Mesendoderm (in vitro differentiated cells): ENCODE measurements at regions not wholly inside any gene's neighbourhood (a gene's known extent, or its start where the extent isn't known, plus 50 kb on each side); places are given as distances from the start of the nearest gene placed in this dataset.

ENCODE experiments used
- DNase-seq: peaks from one replicate; pipeline ENCODE4 v3.0.0; 2013
- H2AK5ac ChIP-seq: 2 replicates; pipeline ENCODE4 v1.6.1; 2013; ENCODE audit warnings: low read length, inconsistent platforms
- H2BK120ac ChIP-seq: 2 replicates; pipeline ENCODE4 v1.6.1; 2013; ENCODE audit warnings: low read depth, mild to moderate bottlenecking, low read length, moderate library complexity, mixed read lengths
- H2BK15ac ChIP-seq: replicated peaks from 2 replicates; pipeline ENCODE4 v1.6.1; 2013; ENCODE audit warnings: low read depth, mild to moderate bottlenecking, moderate library complexity
- H2BK5ac ChIP-seq: 2 replicates; pipeline ENCODE4 v1.6.1; 2013; ENCODE audit warnings: low read length, inconsistent platforms
- H3K18ac ChIP-seq: 2 replicates; pipeline ENCODE4 v1.6.1; 2013; ENCODE audit warnings: mild to moderate bottlenecking, low read length, mixed read lengths
- H3K23ac ChIP-seq: one replicate; pipeline ENCODE4 v1.6.1; 2013; ENCODE audit warnings: low read length
- H3K27ac ChIP-seq: 2 replicates; pipeline ENCODE4 v1.5.1; 2013; ENCODE audit warnings: low read depth, mild to moderate bottlenecking, inconsistent platforms, low read length, moderate library complexity
- H3K27me3 ChIP-seq: 2 replicates; pipeline ENCODE4 v1.6.1; 2013; ENCODE audit warnings: low read length, control low read depth, mild to moderate bottlenecking, inconsistent platforms; ENCODE audit not compliant: insufficient read depth, poor library complexity
- H3K36me3 ChIP-seq: 2 replicates; pipeline ENCODE4 v1.6.1; 2013; ENCODE audit warnings: low read length, inconsistent platforms; ENCODE audit not compliant: control insufficient read depth, insufficient read depth
- H3K4ac ChIP-seq: one replicate; pipeline ENCODE4 v1.6.1; 2013; ENCODE audit warnings: low read depth, mild to moderate bottlenecking, low read length, moderate library complexity
- H3K4me1 ChIP-seq: 2 replicates; pipeline ENCODE4 v1.6.1; 2013; ENCODE audit warnings: low read depth, low read length, inconsistent platforms; ENCODE audit not compliant: control insufficient read depth
- H3K4me2 ChIP-seq: 2 replicates; pipeline ENCODE4 v1.6.1; 2013; ENCODE audit warnings: low read length
- H3K4me3 ChIP-seq: 2 replicates; pipeline ENCODE4 v1.5.1; 2013; ENCODE audit warnings: mild to moderate bottlenecking, low read length
- H3K56ac ChIP-seq: one replicate; pipeline ENCODE4 v1.6.1; 2013; ENCODE audit warnings: low read length
- H3K79me1 ChIP-seq: 2 replicates; pipeline ENCODE4 v1.6.1; 2013; ENCODE audit warnings: low read length, inconsistent platforms
- H3K79me2 ChIP-seq: 2 replicates; pipeline ENCODE4 v1.6.1; 2013; ENCODE audit warnings: mild to moderate bottlenecking, low read length; ENCODE audit not compliant: control insufficient read depth, insufficient read depth
- H3K9ac ChIP-seq: 2 replicates; pipeline ENCODE4 v1.6.1; 2013; ENCODE audit warnings: low read length, inconsistent platforms
- H4K5ac ChIP-seq: one replicate; pipeline ENCODE4 v1.6.1; 2013; ENCODE audit warnings: low read length
- H4K8ac ChIP-seq: one replicate; pipeline ENCODE4 v1.6.1; 2013; ENCODE audit warnings: low read depth, mild to moderate bottlenecking, control low read depth, low read length, moderate library complexity
- WGBS: extraction: QIAGEN DNeasy Blood & Tissue Kit; methylation state at CpG from one replicate; pipeline ENCODE4 v1.1.7; 2013; ENCODE audit warnings: low lambda C conversion rate, missing lambda C conversion rate; ENCODE audit not compliant: insufficient coverage; ENCODE audit errors: extremely low coverage; 5-methylcytosine and 5-hydroxymethylcytosine counted together

DNA sequence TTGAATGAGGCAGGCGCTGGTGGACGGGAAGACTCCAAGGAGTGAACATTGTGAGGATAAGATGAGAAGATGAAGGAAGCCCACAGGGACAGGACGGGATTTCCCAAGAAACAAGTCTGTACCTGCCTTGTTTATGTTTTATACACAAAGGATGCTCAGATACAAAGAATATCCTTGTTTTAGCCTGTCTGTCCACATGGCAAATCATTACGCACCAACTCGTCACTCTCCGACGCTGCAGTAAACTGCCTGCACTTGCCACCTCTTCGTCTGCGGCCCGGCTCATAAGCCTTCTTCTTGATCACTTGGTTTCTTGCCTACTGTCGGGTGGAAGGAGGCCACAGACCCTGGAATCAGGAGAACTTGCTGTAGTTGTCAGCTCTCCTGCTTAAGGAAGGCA is 85.4 kb downstream of the CD83 start:
- Histone ChIP-seq H3K18ac (no peak overlapping the region), H3K27me3 (no peaks in the 10 kb centered on the region), H3K23ac (no peak overlapping the region), H3K79me1 (no peaks in the 10 kb centered on the region), H3K79me2 (no peaks in the 10 kb centered on the region), H3K27ac (no peak overlapping the region), H2BK120ac (no peak overlapping the region), H3K4ac (no peak overlapping the region), H3K4me3 (no peak overlapping the region), H3K56ac (no peak overlapping the region), H2BK5ac (no peak overlapping the region), H3K4me1 (peaks cover 2% of the 10 kb centered on the region), H3K4me2 (no peak overlapping the region), H4K8ac (no peak overlapping the region), H3K36me3 (no peaks in the 10 kb centered on the region), H2AK5ac (no peak overlapping the region), H2BK15ac (no peak overlapping the region), H3K9ac (no peak overlapping the region), H4K5ac (no peak overlapping the region)
- no CpG with 5 or more reads among the region's 11 CpGs for WGBS
- DNase-seq: no peak

DNA sequence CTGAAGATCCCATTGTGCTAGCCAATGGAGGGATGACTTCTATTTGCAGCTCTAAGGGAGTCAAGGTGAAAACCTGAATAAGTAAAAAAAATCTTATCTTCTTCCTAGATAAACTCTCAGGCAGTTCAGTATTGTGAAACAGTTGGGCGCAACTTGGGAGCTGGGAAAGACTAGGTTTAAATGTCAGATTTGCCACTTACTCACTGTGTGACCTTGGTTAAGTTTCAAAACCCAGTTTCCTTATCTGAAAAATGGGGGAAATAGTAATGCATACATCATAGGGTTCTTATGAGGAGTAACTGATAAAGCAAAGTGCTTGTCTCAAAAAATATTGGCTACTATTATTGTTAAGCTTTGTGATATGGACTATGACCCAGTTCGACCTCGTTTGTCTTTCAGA is 88.8 kb downstream of the CD83 start:
- Histone ChIP-seq H3K4ac (no peak overlapping the region), H3K4me2 (no peak overlapping the region), H3K27me3 (no peaks in the 10 kb centered on the region), H3K9ac (no peak overlapping the region), H3K4me3 (no peak overlapping the region), H2BK120ac (no peak overlapping the region), H3K79me1 (no peaks in the 10 kb centered on the region), H4K8ac (no peak overlapping the region), H3K18ac (no peak overlapping the region), H3K27ac (no peak overlapping the region), H2BK5ac (no peak overlapping the region), H3K4me1 (peaks cover 2% of the 10 kb centered on the region), H4K5ac (no peak overlapping the region), H2AK5ac (no peak overlapping the region), H3K79me2 (no peaks in the 10 kb centered on the region), H2BK15ac (no peak overlapping the region), H3K56ac (no peak overlapping the region), H3K36me3 (no peaks in the 10 kb centered on the region), H3K23ac (no peak overlapping the region)
- WGBS: no CpG with 5 or more reads among the region's 3 CpGs
- no peak for DNase-seq

DNA sequence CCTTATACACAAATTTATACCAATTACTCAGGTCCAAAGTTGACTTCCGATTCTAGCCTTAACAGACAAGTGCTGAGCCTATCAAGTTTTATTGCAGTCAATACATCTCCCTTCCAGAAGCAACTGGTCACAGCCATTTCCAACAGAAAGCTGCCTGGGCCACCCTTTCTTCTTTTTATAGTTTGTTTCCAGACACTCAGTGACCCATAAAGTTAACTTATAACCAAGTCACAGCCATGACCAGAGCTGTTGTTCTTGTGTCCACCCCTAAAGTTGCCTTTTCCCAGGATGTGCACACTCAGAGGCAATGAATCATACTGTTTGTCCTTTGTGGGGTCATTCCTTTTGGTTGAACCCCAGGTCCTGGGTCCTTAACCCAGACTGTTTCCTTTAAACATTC is 89.9 kb downstream of the CD83 start:
- Histone ChIP-seq H2BK120ac (no peak overlapping the region), H2BK15ac (no peak overlapping the region), H3K79me2 (no peaks in the 10 kb centered on the region), H2AK5ac (no peak overlapping the region), H4K8ac (no peak overlapping the region), H3K18ac (no peak overlapping the region), H3K4ac (no peak overlapping the region), H2BK5ac (no peak overlapping the region), H3K9ac (no peak overlapping the region), H3K27me3 (no peaks in the 10 kb centered on the region), H3K79me1 (no peaks in the 10 kb centered on the region), H3K27ac (no peak overlapping the region), H3K36me3 (no peaks in the 10 kb centered on the region), H3K4me1 (peaks cover 8% of the 10 kb centered on the region), H4K5ac (no peak overlapping the region), H3K4me2 (no peak overlapping the region), H3K23ac (no peak overlapping the region), H3K4me3 (no peak overlapping the region), H3K56ac (no peak overlapping the region)
- no CpG with 5 or more reads among the region's 1 CpG for WGBS
- no peak for DNase-seq

DNA sequence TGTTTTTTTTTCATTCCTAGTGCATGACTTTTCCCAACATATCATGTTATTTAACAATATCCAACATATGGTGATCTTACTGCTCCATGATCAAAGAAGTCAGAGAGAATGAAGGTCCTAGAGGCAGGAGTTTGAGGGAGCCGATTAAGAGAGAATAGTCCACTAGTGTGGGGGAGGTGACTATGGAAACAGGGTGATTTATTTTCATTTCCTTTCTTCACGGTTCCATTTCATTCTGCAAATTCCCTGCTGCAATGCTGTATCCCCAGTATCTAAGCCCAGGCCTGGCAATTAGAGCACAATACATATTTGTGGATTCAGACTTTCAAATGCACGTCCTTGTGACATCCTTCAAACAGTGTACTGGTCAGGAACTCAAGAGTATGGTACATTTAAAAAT is 91.4 kb downstream of the CD83 start:
- H4K5ac ChIP-seq: no peak overlapping the region
- no peak overlapping the region for H4K8ac ChIP-seq
- H3K9ac ChIP-seq: no peak overlapping the region
- no peaks in the 10 kb centered on the region for H3K79me1 ChIP-seq
- no peak overlapping the region for H3K18ac ChIP-seq
- WGBS: no CpG with 5 or more reads among the region's 3 CpGs
- no peak overlapping the region for H2BK120ac ChIP-seq
- no peak overlapping the region for H2BK5ac ChIP-seq
- no peak overlapping the region for H3K27ac ChIP-seq
- H3K4me1 ChIP-seq: peaks cover 8% of the 10 kb centered on the region
- H2AK5ac ChIP-seq: no peak overlapping the region
- H3K36me3 ChIP-seq: no peaks in the 10 kb centered on the region
- no peak overlapping the region for H3K4ac ChIP-seq
- H3K79me2 ChIP-seq: no peaks in the 10 kb centered on the region
- no peak overlapping the region for H3K4me2 ChIP-seq
- no peak for DNase-seq
- H3K4me3 ChIP-seq: no peak overlapping the region
- H3K23ac ChIP-seq: no peak overlapping the region
- no peak overlapping the region for H2BK15ac ChIP-seq
- H3K27me3 ChIP-seq: no peaks in the 10 kb centered on the region
- H3K56ac ChIP-seq: no peak overlapping the region

GRCh38 chr6:14210077-14210476 is 92.5 kb downstream of the CD83 start:
- Histone ChIP-seq H3K18ac (no peak overlapping the region), H3K4ac (no peak overlapping the region), H2AK5ac (no peak overlapping the region), H3K36me3 (no peaks in the 10 kb centered on the region), H3K23ac (no peak overlapping the region), H3K9ac (no peak overlapping the region), H3K56ac (no peak overlapping the region), H3K79me1 (no peaks in the 10 kb centered on the region), H2BK120ac (no peak overlapping the region), H3K79me2 (no peaks in the 10 kb centered on the region), H3K27me3 (no peaks in the 10 kb centered on the region), H2BK15ac (no peak overlapping the region), H3K27ac (no peak overlapping the region), H4K5ac (no peak overlapping the region), H3K4me3 (no peak overlapping the region), H3K4me1 (peaks cover 8% of the 10 kb centered on the region), H2BK5ac (no peak overlapping the region), H4K8ac (no peak overlapping the region), H3K4me2 (no peak overlapping the region)
- no peak for DNase-seq
- no CpG with 5 or more reads among the region's 10 CpGs for WGBS
